ENCODE measurements at regions not wholly inside any gene's neighbourhood (a gene's known extent, or its start where the extent isn't known, plus 50 kb on each side); places are given as distances from the start of the nearest gene placed in this dataset.

GRCh38 chr4:123110685-123111084 is 188.3 kb upstream of the NUDT6 start:
- TF ChIP-seq POLR2A (IDR thresholded peaks at IDR 0.05) (no peak), CTCF (IDR thresholded peaks at IDR 0.05 in 8 of 11, conservative IDR thresholded peaks at IDR 0.05 in 3 of 11) (no peak), POLR2AphosphoS5 (IDR thresholded peaks at IDR 0.05) (no peak)

Data from spleen (tissue), 7 donors.